ENCODE measurements at regions not wholly inside any gene's neighbourhood (a gene's known extent, or its start where the extent isn't known, plus 50 kb on each side); places are given as distances from the start of the nearest gene placed in this dataset.

DNA sequence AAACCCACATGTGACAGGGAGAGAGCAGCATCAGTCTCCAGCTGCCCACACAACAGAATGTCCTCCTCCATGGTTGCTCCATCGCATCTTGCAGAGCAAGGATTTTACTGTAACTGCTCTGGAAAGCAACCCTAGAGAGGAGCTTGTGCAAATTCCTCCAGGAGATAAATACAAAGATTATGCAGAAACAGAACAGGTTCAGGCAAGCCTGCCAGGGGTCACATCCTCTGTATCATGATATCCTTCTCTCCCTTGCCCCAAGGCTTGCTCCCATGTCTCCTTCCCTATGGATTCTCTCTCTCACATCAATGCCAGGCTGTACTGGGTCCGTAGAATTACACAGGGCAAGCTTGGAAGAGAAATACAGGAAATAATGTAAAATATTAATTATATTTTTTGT, 226.0 kb downstream of the MPDZ start:
- DNase-seq: no peak
- H3K36me3 ChIP-seq: no peaks in the 10 kb centered on the region
- no peaks in the 10 kb centered on the region for H3K27me3 ChIP-seq (ENCODE audit: insufficient read depth, low read depth, severe bottlenecking)
- H3K9me3 ChIP-seq (ENCODE audit: severe bottlenecking): no peaks in the 10 kb centered on the region
- TF ChIP-seq CTCF (IDR thresholded peaks at IDR 0.05; ENCODE audit: low read depth, low read length): no peak
- H3K27ac ChIP-seq: no peak overlapping the region
- no peak overlapping the region for H3K4me3 ChIP-seq (ENCODE audit: low read depth, low read length)

DNA sequence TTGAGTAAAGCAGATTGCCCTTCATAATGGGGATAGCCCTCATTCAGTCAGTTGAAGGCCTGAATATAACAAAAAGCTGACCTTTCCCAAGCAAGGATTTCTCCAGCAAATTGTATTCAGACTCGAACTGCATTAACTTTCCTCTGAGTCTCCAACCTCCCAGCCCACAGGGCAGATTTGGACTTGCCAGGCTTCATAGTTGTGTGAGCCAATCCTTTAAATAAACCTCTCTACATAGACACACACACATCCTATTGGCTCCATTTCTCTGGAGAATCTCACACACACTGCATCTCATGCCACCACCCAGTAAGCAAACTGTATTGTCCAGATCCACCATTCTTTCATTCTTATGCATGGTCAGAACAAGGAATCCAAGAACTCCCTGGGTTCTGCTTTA, 225.1 kb downstream of the MPDZ start:
- no peak overlapping the region for H3K4me3 ChIP-seq (ENCODE audit: low read depth, low read length)
- no peaks in the 10 kb centered on the region for H3K9me3 ChIP-seq (ENCODE audit: severe bottlenecking)
- H3K27me3 ChIP-seq (ENCODE audit: insufficient read depth, low read depth, severe bottlenecking): no peaks in the 10 kb centered on the region
- no peak for TF ChIP-seq CTCF (IDR thresholded peaks at IDR 0.05; ENCODE audit: low read depth, low read length)
- DNase-seq: no peak
- H3K27ac ChIP-seq: no peak overlapping the region
- no peaks in the 10 kb centered on the region for H3K36me3 ChIP-seq

All from WERI-Rb-1 (cell line).